Glutamatergic neuron (in vitro differentiated cells): ENCODE measurements at regions not wholly inside any gene's neighbourhood (a gene's known extent, or its start where the extent isn't known, plus 50 kb on each side); places are given as distances from the start of the nearest gene placed in this dataset.
"Not testable (repeated sequence)": the region's sequence is repeated elsewhere in the genome, so short reads cannot be mapped to it uniquely, and the experiment has no call there.

Experiments used
- DNase-seq: peaks from one replicate; pipeline ENCODE4 v3.0.0; 2022
- H3K27ac Mint-ChIP-seq: one replicate; pipeline ENCODE4 v1.8.0; 2020; ENCODE audit warnings: mild to moderate bottlenecking, mixed read lengths, inconsistent platforms; ENCODE audit not compliant: unreplicated experiment
- H3K27me3 Mint-ChIP-seq: one replicate; pipeline ENCODE4 v1.8.0; 2020; ENCODE audit warnings: mild to moderate bottlenecking, moderate library complexity, mixed read lengths, inconsistent platforms; ENCODE audit not compliant: unreplicated experiment
- H3K36me3 Mint-ChIP-seq: one replicate; pipeline ENCODE4 v1.8.0; 2020; ENCODE audit warnings: mild to moderate bottlenecking, mixed read lengths, inconsistent platforms; ENCODE audit not compliant: unreplicated experiment
- H3K4me1 Mint-ChIP-seq: one replicate; pipeline ENCODE4 v1.8.0; 2020; ENCODE audit warnings: mild to moderate bottlenecking, low read depth, mixed read lengths, inconsistent platforms; ENCODE audit not compliant: unreplicated experiment
- H3K4me3 Mint-ChIP-seq: one replicate; pipeline ENCODE4 v1.8.0; 2020; ENCODE audit warnings: mild to moderate bottlenecking, mixed read lengths, inconsistent platforms; ENCODE audit not compliant: unreplicated experiment
- H3K9me3 Mint-ChIP-seq: one replicate; pipeline ENCODE4 v1.8.0; 2020; ENCODE audit warnings: mild to moderate bottlenecking, moderate library complexity, mixed read lengths, inconsistent platforms; ENCODE audit not compliant: unreplicated experiment
- TF ChIP-seq, protein P1 (sequence below): fragments of 200-600 bp; sonication (generic); IDR thresholded peaks from one replicate; pipeline ENCODE4 v1.5.0; 2021; ENCODE audit not compliant: partially characterized antibody, unreplicated experiment

DNA sequence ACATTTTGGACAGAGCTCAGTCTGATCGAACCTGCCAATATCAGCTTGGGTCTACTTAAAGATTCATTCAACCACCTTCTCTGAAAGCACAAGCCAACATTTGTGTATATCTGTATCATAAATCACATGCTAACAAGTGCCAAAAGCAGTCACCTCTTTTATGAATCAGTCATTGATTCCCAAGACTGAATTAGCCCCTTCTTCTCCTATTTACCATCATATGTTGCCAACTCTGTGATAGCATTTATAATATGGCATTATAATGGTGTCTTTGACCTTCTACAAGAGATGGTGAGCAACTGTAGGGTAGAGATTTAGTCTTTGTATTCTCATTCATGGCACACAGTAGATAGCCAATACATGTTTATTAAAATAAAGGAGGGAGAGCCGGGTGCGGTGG is 61.4 kb downstream of the DDX53 start:
- H3K4me1 Mint-ChIP-seq: no peaks in the 10 kb centered on the region

DNA sequence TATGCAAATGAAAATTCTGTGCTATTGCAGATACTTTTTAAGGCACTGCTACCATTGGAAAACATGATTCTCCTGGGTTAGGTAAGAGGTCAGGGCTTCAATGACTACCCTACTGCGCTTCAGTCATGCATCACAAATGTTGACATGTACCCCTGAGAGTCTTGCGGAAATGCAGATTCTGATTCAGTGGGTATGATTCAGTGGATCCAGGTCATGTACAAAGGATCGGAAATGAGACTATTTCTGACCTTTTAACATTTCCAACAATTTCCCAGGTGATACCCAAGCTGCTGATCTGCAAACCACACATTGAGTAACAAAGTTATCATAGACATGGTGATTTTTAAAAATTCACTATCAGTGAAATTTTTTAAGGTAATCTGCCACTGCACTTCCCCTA is 62.6 kb downstream of the DDX53 start:
- Mint-ChIP-seq H3K27me3 (no peaks in the 10 kb centered on the region), H3K27ac (no peak overlapping the region), H3K4me3 (no peak overlapping the region), H3K4me1 (no peaks in the 10 kb centered on the region), H3K9me3 (no peaks in the 10 kb centered on the region), H3K36me3 (no peaks in the 10 kb centered on the region)
- DNase-seq: no peak
- TF ChIP-seq, protein P1, sequence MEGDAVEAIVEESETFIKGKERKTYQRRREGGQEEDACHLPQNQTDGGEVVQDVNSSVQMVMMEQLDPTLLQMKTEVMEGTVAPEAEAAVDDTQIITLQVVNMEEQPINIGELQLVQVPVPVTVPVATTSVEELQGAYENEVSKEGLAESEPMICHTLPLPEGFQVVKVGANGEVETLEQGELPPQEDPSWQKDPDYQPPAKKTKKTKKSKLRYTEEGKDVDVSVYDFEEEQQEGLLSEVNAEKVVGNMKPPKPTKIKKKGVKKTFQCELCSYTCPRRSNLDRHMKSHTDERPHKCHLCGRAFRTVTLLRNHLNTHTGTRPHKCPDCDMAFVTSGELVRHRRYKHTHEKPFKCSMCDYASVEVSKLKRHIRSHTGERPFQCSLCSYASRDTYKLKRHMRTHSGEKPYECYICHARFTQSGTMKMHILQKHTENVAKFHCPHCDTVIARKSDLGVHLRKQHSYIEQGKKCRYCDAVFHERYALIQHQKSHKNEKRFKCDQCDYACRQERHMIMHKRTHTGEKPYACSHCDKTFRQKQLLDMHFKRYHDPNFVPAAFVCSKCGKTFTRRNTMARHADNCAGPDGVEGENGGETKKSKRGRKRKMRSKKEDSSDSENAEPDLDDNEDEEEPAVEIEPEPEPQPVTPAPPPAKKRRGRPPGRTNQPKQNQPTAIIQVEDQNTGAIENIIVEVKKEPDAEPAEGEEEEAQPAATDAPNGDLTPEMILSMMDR: no peak

More for the DNA sequence above, 61.4 kb downstream of the DDX53 start:
- TF ChIP-seq, protein P1: no peak
- no peak for DNase-seq
- Mint-ChIP-seq H3K9me3 (no peaks in the 10 kb centered on the region), H3K27ac (no peak overlapping the region), H3K27me3 (no peaks in the 10 kb centered on the region), H3K36me3 (no peaks in the 10 kb centered on the region), H3K4me3 (no peak overlapping the region)

DNA sequence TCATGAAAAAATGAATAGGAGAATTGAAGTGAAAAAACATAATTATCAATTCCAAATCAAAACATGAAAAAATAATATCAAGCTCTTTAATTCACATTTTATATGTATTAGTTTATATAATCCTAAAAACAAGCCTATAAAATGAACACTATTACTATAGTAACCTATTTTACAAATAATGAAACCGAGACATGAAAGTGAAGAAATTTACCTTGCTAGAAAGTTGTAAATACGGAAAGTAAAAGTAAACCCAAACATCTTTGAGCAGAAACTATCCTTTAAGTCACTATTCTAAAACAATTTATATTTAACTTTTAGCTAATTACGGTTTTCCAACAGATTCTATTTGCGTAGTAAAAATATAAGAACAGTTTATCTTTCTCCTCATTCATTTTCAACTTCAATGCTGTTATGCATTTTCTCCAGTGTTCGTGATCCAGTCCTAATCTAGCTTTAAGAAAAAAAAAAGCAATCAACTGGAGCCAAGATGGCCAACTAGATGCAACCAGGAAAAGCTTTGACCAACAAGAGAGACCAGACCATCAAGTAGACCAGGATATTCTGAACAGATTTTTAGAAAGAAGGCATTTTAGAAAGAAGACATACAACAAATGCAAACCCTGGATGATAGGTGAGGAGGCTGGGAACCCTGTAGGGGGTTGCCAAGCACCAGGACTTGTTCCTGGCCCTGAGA is 67.0 kb downstream of the DDX53 start:
- no peaks in the 10 kb centered on the region for H3K27me3 Mint-ChIP-seq
- TF ChIP-seq, protein P1: no peak
- H3K4me3 Mint-ChIP-seq: no peak overlapping the region
- H3K9me3 Mint-ChIP-seq: peaks cover 1% of the 10 kb centered on the region
- no peaks in the 10 kb centered on the region for H3K36me3 Mint-ChIP-seq
- no peak overlapping the region for H3K27ac Mint-ChIP-seq
- DNase-seq: no peak
- H3K4me1 Mint-ChIP-seq: no peaks in the 10 kb centered on the region

DNA sequence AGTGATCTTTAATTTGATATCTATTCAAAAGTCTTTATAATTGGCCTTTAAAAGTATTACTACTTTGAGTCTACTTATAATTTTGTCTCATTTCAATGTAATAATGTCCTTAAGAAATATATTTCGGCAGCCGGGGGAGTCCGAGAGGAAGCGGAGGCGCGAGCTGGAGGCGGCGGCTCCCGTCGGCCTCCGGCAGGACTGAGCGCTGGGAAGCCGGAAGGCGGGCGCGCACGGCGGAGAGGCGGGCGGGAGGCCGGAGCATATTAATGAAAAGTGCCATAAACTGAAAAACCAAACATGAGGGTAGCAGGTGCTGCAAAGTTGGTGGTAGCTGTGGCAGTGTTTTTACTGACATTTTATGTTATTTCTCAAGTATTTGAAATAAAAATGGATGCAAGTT is 75.7 kb downstream of the DDX53 start:
- H3K4me3 Mint-ChIP-seq, H3K27me3 Mint-ChIP-seq, H3K4me1 Mint-ChIP-seq, H3K36me3 Mint-ChIP-seq, H3K27ac Mint-ChIP-seq, DNase-seq, H3K9me3 Mint-ChIP-seq: not testable (repeated sequence)

DNA sequence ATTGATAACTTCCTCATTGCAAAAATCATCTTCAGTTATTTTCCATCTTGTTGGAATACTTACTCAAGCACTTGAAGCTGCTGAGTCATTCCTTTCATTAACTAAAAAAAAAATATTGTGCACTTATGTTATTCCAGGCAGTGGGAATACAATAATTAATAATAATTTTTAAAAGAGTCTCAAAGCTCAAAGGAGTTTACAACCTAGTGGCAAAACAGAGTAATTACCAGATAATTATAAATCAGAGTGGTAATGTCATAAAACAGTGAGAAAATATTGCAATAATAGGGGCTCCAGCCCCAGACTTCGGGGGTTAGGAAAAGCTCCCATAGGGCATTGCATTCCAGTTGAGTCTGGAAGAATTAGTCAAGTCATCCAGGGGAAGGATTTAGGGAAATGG is 79.6 kb downstream of the DDX53 start:
- Mint-ChIP-seq H3K9me3 (no peaks in the 10 kb centered on the region), H3K27ac (no peak overlapping the region), H3K36me3 (no peaks in the 10 kb centered on the region), H3K27me3 (peaks cover 2% of the 10 kb centered on the region), H3K4me3 (no peak overlapping the region), H3K4me1 (no peaks in the 10 kb centered on the region)
- TF ChIP-seq, protein P1: peak; percentile 20
- no peak for DNase-seq
